Heart right ventricle (tissue), 16 donors: ENCODE measurements at regions not wholly inside any gene's neighbourhood (a gene's known extent, or its start where the extent isn't known, plus 50 kb on each side); places are given as distances from the start of the nearest gene placed in this dataset.

Experiments used
- ATAC-seq, 8 donors: fragments of 200-7000 bp; cut with Tn5 transposase; one replicate each; pipeline ENCODE4 v1.9.1; 2020; ENCODE audit warnings: mild to moderate bottlenecking in 8 of 8, moderate library complexity in 8 of 8, moderate number of reproducible peaks in 1 of 8
- DNase-seq, 2 donors: peaks; one replicate each; pipeline ENCODE4 v3.0.0-alpha.2; 2020
- H3K27ac ChIP-seq, 10 donors: fragments of 200-600 bp; sonication (generic) in 2 of 10; one replicate each; pipeline versions ENCODE4 v1.5.0 to v1.8.0; 2020 to 2022; ENCODE audit warnings: mild to moderate bottlenecking in 3 of 10
- H3K27me3 ChIP-seq, 7 donors: fragments of 200-600 bp; one replicate each; pipeline ENCODE4 v1.8.0; 2021 to 2022; ENCODE audit warnings: mild to moderate bottlenecking in 2 of 7
- H3K36me3 ChIP-seq, 9 donors: fragments of 200-600 bp; sonication (generic) in 1 of 9; one replicate each; pipeline versions ENCODE4 v1.5.0 to v1.8.0; 2020 to 2022; ENCODE audit warnings: mild to moderate bottlenecking in 2 of 9
- H3K4me1 ChIP-seq, 9 donors: fragments of 200-600 bp; sonication (generic) in 1 of 9; one replicate each; pipeline versions ENCODE4 v1.5.0 to v1.8.0; 2020 to 2022; ENCODE audit warnings: mild to moderate bottlenecking in 4 of 9
- H3K4me3 ChIP-seq, 10 donors: fragments of 200-600 bp; sonication (generic) in 2 of 10; one replicate each; pipeline versions ENCODE4 v1.5.0 to v1.8.0; 2020 to 2022; ENCODE audit warnings: mild to moderate bottlenecking in 7 of 10, moderate library complexity in 2 of 10
- H3K9me3 ChIP-seq, 11 donors: fragments of 200-600 bp in 10 of 11; sonication (generic) in 2 of 11; one replicate each; pipeline versions ENCODE4 v1.5.0 to v1.8.0; 2013 to 2022; ENCODE audit warnings: mild to moderate bottlenecking in 2 of 11, control low read depth in 1 of 11, moderate library complexity in 1 of 11
- CTCF ChIP-seq, 9 donors: fragments of 200-600 bp; sonication (generic) in 2 of 9; IDR thresholded peaks; one replicate each; pipeline versions ENCODE4 v1.5.0 to v1.8.0; 2021 to 2022; ENCODE audit warnings: antibody characterized with exemption in 9 of 9, mild to moderate bottlenecking in 5 of 9, moderate library complexity in 1 of 9
- WGBS, 2 donors: extraction: QIAGEN DNeasy Blood & Tissue Kit; methylation state at CpG; one replicate each; pipeline ENCODE4 v1.1.7; 2013; ENCODE audit warnings: inconsistent platforms in 1 of 2; 5-methylcytosine and 5-hydroxymethylcytosine counted together
- intact Hi-C, 10 donors: fragments of 100-400 bp; cut with DNase I; formaldehyde crosslinking; loops; one replicate each; pipeline versions ENCODE4 v1.11.1 to v1.14.2; 2022
- donor health status: Arrhythmogenic right ventricular cardiomyopathy.
- donor health status: ischemic (EF 13 %, LVEDD 7.1; RV severe dilation, severe dysfunction).
- donor health status: healthy with polysubstance abuse.
- donor health status: DM: no; HTN: yes; CAD: no.
- donor health status: DM: no; HTN: no; CAD: no.
- donor health status: ischemic (EF 25% LVEDD 6.9; RV normal size, moderate dysfunction).
- donor health status: ischemic (EF 25% LVEDD 5.7; RV mildly dilated, moderate dysfunction).
- donor health status: healthy.
- donor health status: DM: yes; HTN: yes; CAD: no.
- donor health status: Ischemic cardiomyopathy.
- donor health status: ischemic (EF 35%, LVEDD 5.7; RV mildly dilated, moderate dysfunction).
- donor health status: nonischemic (EF 11% LVEDD 7.7; RV severe dilation, severe dysfunction).
- donor health status: DM: yes; HTN: yes; CAD: no.
- donor health status: PGD.
- donor health status: ischemic (EF 29% LVEDD 5.4; RV normal size, mild dysfunction).
- donor health status: nonischemic (EF 23%, LVEDD 6.1; RV moderate dilation, normal function).

- Histone ChIP-seq H3K9me3 (peaks cover 0 to 7% (median 0%) of the 10 kb centered on the region in 11 donors), H3K4me3 (no peak overlapping the region), H3K27me3 (peaks cover 0 to 33% (median 0%) of the 10 kb centered on the region in 7 donors), H3K4me1 (no peaks in the 10 kb centered on the region), H3K27ac (no peak overlapping the region), H3K36me3 (no peaks in the 10 kb centered on the region)
- no peak for DNase-seq
- TF ChIP-seq CTCF (IDR thresholded peaks at IDR 0.05): no peak
- intact Hi-C loops: no loop called here
- ATAC-seq: no peak
Observed at GRCh38 chrX:45935408-45935807, 609.8 kb downstream of the ZNF674 start.

- no peak for TF ChIP-seq CTCF (IDR thresholded peaks at IDR 0.05)
- WGBS, 2 donors: 64 to 72% methylated on average over 3 of the region's 3 CpGs
Observed at GRCh38 chrX:45912316-45912715, 632.9 kb downstream of the ZNF674 start.

GRCh38 chrX:45907786-45908185 is 637.4 kb downstream of the ZNF674 start:
- Histone ChIP-seq H3K9me3 (no peaks in the 10 kb centered on the region), H3K27ac (no peak overlapping the region), H3K4me3 (no peak overlapping the region), H3K4me1 (no peaks in the 10 kb centered on the region), H3K36me3 (no peaks in the 10 kb centered on the region), H3K27me3 (peaks cover 0 to 55% (median 0%) of the 10 kb centered on the region in 7 donors)
- 42 to 69% methylated on average over 1 of the region's 1 CpG for WGBS, 2 donors
- no peak for TF ChIP-seq CTCF (IDR thresholded peaks at IDR 0.05)
- DNase-seq: no peak
- no peak for ATAC-seq
- intact Hi-C loops: no loop called here

More at GRCh38 chrX:45912316-45912715, 632.9 kb downstream of the ZNF674 start:
- intact Hi-C loops: no loop called here
- Histone ChIP-seq H3K4me1 (no peaks in the 10 kb centered on the region), H3K9me3 (no peaks in the 10 kb centered on the region), H3K4me3 (no peak overlapping the region), H3K27me3 (peaks cover 0 to 63% (median 0%) of the 10 kb centered on the region in 7 donors), H3K27ac (no peak overlapping the region), H3K36me3 (no peaks in the 10 kb centered on the region)
- ATAC-seq (no peak), DNase-seq (no peak)

- no peak for TF ChIP-seq CTCF (IDR thresholded peaks at IDR 0.05)
- no peaks in the 10 kb centered on the region for H3K4me1 ChIP-seq
- H3K4me3 ChIP-seq: no peak overlapping the region
- DNase-seq (no peak), ATAC-seq (no peak)
- no peaks in the 10 kb centered on the region for H3K9me3 ChIP-seq
- WGBS, 2 donors: 26 to 31% methylated on average over 5 of the region's 5 CpGs
- H3K27ac ChIP-seq: no peak overlapping the region
- peaks cover 0 to 37% (median 0%) of the 10 kb centered on the region in 7 donors for H3K27me3 ChIP-seq
- no peaks in the 10 kb centered on the region for H3K36me3 ChIP-seq
- intact Hi-C loops: no loop called here
Observed at GRCh38 chrX:45903781-45904201, 641.4 kb downstream of the ZNF674 start.
